ENCODE measurements at regions not wholly inside any gene's neighbourhood (a gene's known extent, or its start where the extent isn't known, plus 50 kb on each side); places are given as distances from the start of the nearest gene placed in this dataset.

DNA sequence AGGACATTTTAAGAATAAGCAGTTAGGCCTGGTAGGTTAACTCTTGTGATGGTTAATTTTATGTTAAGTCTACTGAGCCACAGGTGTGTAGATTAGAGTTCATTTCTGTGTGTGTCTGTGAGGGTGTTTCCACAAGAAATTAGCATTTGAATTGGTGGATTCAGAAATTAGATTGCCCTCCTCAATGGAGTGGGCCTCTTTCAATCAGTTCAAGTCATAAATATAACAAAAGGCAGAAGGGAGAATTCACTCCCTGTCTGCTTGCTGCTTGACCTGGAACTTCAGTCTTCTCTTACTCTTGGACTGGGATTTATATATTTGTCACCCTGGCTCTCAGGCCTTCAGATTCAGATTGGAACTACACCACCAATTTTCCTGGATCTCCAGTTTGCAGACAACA, 55.3 kb upstream of the POM121L12 start:
- DNase-seq (ENCODE audit: low read depth in 3 of 3), result no peak

GRCh38 chr7:52973126-52973525, 62.3 kb upstream of the POM121L12 start:
- DNase-seq (ENCODE audit: low read depth in 3 of 3), result no peak

- DNase-seq (ENCODE audit: low read depth in 3 of 3), result no peak
Measured at GRCh38 chr7:52962402-52963076, 72.9 kb upstream of the POM121L12 start.

DNA sequence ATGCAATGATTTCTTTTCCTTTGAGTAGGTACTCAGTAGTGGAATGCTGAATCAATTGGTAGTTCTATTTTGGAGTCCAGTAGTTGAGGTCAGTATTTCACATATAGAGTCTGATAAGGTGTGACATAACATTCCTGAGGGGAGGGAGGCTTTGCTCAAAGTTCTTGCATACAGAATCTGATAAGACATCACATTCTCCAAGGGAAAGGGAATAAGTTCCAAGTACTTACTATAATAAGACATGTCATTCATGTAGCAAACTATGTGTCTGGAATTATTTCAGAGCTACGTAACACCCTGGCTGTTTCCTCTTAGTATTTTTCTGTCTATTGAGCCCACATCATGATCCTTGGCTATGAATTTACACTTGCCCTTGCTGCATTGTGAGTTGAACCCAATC, 74.3 kb upstream of the POM121L12 start:
- DNase-seq (ENCODE audit: low read depth in 3 of 3), result no peak

DNA sequence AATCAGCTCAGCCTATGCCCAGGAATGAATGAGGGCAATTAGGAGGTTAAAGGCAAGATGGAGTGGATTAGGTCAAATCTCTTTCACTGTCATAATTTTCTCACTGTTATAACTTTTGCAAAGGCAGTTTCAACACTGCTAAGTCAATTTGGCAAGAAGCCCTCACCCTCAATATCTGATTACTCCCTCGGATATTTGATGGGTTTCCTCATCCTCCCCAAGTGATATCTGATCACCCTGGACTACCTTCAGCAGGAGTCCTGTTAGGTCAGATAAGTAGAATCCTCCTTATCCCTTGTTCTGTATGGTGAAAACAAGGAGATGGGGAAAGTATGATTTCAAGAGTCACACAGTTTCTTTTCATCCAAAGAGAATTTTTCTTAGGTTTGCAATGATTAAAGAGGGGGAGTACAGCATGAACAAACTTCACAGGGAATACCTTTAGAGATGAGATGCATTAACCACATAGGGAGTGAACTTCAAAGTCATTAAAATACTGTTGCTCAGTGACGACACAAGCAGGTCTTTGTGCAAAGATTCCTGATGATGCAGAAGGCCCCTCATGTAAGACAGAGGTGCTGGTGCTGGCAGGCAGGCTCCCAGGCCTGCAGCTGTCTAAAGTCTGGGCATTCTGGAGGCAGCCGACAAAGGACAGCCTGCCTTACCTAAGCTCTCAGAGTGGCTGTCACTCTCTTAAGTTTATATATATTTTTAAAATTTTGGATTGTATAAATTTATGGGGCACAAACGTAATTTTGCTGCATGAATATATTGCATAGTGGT, 75.4 kb upstream of the POM121L12 start:
- DNase-seq (ENCODE audit: low read depth in 3 of 3), result no peak

DNA sequence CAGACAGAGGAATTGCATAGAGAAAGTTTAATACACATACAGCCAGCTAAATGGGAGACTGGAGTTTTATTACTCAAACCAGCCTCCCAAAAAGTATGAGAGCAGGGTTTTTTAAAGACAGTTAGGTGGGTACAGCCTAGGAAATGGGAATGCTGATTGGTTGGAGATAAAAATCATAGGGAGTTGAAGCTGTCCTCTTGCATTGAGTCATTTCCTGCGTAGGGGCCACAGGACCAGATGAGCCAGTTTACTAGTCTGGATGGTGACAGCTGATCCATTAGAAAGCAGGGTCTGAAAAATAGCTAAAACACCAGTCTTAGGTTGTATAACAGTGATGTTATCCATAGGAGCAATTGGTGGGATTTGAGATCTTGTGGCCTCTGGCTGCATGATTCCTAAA, 76.1 kb upstream of the POM121L12 start:
- no peak for DNase-seq (ENCODE audit: low read depth in 3 of 3)

DNA sequence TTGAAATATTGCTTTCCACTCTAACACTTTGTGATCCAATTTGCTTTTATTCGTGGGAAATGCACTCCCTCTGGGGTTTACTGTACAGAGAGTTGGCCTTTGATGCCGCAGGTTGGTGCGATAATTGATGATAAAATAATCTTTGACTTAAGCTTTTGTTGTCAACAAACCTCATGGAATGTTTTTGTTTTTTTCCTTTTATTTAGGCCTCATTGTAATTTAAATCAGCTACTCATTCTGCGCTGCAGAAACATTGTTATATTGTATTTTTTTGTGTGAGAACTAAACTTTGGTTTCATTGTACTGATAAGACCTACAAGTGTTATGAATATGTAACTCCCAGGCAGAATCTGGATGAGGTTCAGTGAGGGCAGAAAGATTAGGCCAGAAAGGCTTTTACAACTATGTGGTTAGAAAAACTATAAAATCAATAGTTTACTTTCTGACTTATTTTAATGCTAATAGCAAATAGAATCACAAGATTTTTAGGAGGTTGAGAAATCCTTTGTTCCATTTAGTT, 76.8 kb upstream of the POM121L12 start:
- no peak for DNase-seq (ENCODE audit: low read depth in 3 of 3)

DNA sequence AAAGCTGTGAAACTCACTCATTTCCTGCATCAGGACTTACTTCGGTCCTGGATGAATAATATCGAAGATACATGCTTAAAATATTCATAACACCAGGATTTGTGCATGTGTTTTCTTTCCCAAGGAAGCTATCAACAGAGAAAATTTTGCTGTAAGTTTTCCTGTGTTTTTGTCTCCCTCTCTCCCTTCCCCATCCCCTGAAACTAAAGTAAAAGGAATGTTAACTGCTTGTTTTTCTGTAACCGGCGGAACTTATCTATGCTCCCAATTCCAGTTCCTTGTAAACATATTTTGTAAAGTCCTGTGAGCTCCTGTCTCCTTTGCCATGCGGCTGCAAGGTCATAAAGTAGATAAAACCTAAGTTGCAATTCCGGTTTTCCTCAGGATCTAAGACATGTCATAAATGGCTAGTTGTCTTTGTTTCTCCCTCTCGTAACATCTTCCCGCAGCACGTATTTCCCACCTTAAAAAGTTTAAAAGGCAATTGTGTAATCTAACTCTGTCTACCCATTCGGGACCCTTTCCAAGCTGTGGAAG, 79.0 kb upstream of the POM121L12 start:
- DNase-seq (ENCODE audit: low read depth in 3 of 3), result no peak

GRCh38 chr7:52955522-52955921, 79.9 kb upstream of the POM121L12 start:
- no peak for DNase-seq (ENCODE audit: low read depth in 3 of 3)

- no peak for DNase-seq (ENCODE audit: low read depth in 3 of 3)
Measured at GRCh38 chr7:52944921-52945320, 90.5 kb upstream of the POM121L12 start.

DNA sequence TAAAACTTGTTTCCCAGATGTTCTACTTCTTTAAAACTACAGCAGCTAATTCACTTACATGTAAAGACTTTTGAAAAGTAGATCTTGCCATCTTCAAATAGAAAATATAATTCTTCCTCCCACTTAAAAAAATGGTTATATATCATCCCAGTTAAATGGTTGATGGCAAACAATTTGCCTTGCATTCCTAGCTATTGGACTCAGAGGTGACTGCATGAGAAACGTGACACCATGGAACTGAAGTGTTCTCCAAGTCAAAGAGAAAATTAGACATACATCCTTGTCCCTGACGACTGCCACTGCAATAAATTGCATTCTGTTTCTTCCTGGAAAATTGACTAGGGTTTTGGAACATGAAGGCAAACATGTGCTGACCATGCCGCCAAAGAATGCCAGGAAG, 95.0 kb upstream of the POM121L12 start:
- no peak for DNase-seq (ENCODE audit: low read depth in 3 of 3)

GRCh38 chr7:52938455-52939133, 96.8 kb upstream of the POM121L12 start:
- DNase-seq (ENCODE audit: low read depth in 3 of 3), result no peak

GRCh38 chr7:52936750-52937149, 98.7 kb upstream of the POM121L12 start:
- DNase-seq (ENCODE audit: low read depth in 3 of 3), result no peak

- DNase-seq (ENCODE audit: low read depth in 3 of 3), result no peak
Measured at GRCh38 chr7:52928591-52928990, 106.8 kb upstream of the POM121L12 start.

- no peak for DNase-seq (ENCODE audit: low read depth in 3 of 3)
Measured at GRCh38 chr7:52925332-52925731, 110.1 kb upstream of the POM121L12 start.

GRCh38 chr7:52920977-52921376, 114.5 kb upstream of the POM121L12 start:
- no peak for DNase-seq (ENCODE audit: low read depth in 3 of 3)

DNA sequence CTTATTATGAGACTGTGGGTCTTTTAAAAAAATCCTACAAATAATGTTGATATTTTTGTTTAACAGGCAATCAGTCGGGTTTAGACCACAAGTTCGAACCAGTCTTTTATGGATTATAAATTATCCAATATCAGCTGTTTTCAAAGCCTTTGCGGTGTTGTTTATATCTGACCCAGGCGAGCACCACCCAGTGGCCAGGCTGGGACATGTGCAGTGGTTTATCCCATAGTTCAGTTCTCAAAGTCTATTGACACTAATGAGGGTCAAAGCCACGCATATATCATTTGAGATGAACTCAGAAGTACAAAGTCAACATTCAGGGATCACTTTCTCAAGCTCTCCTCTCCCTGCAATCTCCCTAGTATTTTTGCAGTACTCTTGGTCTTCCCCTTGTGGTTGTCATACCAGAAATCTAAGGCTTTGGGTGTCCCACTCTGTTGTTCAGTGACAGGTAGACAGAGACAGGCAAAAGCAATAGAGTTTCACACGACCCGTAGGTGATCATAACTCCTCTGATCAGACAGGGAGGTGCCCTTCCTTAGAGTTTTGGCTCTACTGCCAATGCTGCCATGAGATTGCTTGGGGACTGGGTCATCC, 117.4 kb upstream of the POM121L12 start:
- DNase-seq (ENCODE audit: low read depth in 3 of 3), result no peak

DNA sequence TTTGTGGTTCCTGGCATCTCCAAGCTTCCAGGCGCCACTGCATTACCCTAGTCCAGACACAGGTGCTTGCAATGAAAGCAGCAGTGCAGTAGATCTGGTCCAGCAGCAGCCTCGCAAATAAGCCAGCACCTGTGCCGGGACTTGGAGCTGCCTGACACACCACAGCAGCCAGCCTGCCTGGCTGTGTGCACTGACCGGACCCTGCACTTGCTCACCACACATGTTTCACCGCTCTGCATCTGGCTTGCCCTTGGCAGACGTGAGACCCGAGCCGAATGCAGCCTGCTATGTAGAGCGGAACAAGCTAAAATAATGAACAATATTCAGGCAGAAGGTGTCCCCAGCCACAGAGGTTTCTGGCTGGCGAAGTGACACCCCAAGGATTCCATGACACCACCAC, 123.6 kb upstream of the POM121L12 start:
- no peak for DNase-seq (ENCODE audit: low read depth in 3 of 3)

DNA sequence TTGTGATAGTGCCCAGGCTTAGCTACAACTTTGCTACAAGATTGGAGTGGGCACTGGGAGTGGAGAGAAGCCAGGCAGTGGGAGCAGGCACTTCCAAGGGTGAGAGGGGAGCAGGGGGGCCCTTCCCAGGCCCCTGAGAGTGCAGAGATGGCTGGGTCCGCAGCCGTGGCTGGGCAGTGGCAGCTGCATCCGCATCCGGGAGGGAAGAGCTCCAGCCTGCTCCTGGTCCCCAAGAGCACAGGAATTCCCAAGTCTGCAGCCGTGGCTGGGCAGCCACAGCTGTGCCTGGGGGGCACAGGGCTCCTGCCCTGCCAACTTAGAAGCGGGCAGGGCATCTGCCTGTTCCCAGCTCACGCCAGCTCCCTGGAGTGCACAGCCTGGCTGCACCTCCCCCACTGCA, 124.1 kb upstream of the POM121L12 start:
- no peak for DNase-seq (ENCODE audit: low read depth in 3 of 3)

GRCh38 chr7:52909935-52910334, 125.5 kb upstream of the POM121L12 start:
- no peak for DNase-seq (ENCODE audit: low read depth in 3 of 3)

- no peak for DNase-seq (ENCODE audit: low read depth in 3 of 3)
Measured at GRCh38 chr7:52909131-52909530, 126.3 kb upstream of the POM121L12 start.

DNA sequence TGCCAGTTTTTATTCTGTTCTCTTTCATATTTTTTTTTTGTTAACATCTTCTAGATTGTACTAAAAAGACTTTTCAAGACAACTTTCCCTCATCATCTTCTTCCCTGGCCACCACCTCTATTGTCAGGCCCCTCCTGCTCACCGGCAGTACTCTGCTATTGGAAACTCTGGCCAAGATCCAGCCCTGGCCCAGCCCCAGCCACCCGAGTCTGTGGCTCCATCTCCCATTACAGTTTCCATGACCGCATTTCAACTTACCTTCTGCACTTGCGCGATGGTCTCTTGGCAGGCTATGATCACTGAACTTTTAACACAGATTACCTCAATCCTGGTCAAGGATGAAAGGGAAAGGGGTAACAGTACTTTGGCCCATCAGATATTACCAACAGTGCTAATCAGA, 137.7 kb upstream of the POM121L12 start:
- no peak for DNase-seq (ENCODE audit: low read depth in 3 of 3)

Data from stimulated activated CD4-positive, alpha-beta T cell treated with anti-CD3 and anti-CD28 coated beads, TNF-alpha, amount 100 ng/mL, for 48 hours (primary cell).